ENCODE measurements at regions not wholly inside any gene's neighbourhood (a gene's known extent, or its start where the extent isn't known, plus 50 kb on each side); places are given as distances from the start of the nearest gene placed in this dataset.

DNA sequence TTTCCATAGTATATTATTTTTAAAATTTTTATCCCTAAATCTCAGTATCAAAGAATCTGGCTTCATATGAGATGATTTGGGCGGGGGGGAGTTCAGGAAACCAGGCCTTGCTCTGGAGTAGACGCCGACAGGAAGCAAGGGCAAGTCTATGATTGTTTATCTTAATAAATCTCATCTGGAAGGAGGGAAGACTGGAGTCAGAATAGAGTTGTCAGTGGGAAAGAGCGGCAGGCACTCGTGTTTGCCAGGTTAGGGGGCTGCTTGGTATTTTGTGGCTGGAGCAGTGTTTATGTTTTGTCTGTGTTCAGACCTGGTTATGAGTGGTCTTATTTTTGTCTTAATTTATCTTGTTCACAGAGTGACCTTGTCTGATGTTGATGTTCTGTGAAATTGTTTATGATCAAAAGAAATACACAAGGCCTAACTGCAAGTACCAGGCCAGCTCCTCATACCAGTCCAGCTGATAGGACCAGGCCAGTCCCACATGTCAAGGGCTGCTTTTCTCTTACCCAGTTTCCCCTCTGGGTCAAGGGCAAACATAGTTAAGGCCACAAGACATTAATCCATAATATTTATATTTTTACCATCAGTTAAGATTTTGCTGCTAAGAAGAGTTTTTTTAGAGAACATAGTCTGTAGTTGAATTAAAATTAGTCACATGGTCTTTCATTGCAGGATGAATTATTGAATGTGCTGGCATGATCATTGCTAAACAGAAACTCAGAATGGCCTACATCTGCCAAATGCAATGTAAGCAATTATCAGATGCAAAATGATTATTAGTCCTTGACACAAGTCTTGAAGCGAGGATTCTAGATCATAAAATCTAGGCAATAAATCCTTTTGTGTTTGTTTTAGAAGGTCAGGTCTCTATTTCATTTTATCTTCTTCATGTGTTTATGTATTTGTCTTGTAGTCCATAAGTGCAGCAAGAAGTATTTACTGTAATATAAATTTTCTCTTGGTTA lies 176.5 kb downstream of the GASK1B start:
- TF ChIP-seq EZH2 (IDR thresholded peaks at IDR 0.05), result no peak
- TF ChIP-seq POLR2AphosphoS5 (IDR thresholded peaks at IDR 0.05; ENCODE audit: borderline replicate concordance, low read depth, low read length), result no peak

All from SK-N-MC (cell line).